ENCODE measurements at regions not wholly inside any gene's neighbourhood (a gene's known extent, or its start where the extent isn't known, plus 50 kb on each side); places are given as distances from the start of the nearest gene placed in this dataset.
A peak's percentile ranks its signal among the peaks of the same experiment; 100 is the strongest.

- Histone ChIP-seq H4K20me1 (ENCODE audit: control insufficient read depth, extremely low read depth, insufficient read depth, low read length) (no peaks in the 10 kb centered on the region), H3K9ac (ENCODE audit: insufficient read depth, low read length) (no peak overlapping the region), H2AFZ (ENCODE audit: low read length) (no peak overlapping the region), H3K9me3 (ENCODE audit: control insufficient read depth, insufficient read depth, low read depth, low read length) (no peaks in the 10 kb centered on the region), H3K4me1 (ENCODE audit: control insufficient read depth, extremely low read depth, insufficient read depth, low read length) (no peaks in the 10 kb centered on the region), H3K4me2 (ENCODE audit: extremely low read depth, insufficient read depth, low read length) (no peak overlapping the region), H3K4me3 (replicated peaks in 1 of 4; ENCODE audit: control extremely low read depth in 1 of 4, insufficient read depth in 1 of 4, low read depth in 3 of 4, low read length in 4 of 4) (no peak overlapping the region), H3K36me3 (ENCODE audit: control insufficient read depth, insufficient read depth, low read length) (no peaks in the 10 kb centered on the region), H3K27me3 (ENCODE audit: control insufficient read depth, insufficient read depth, low read length) (no peaks in the 10 kb centered on the region), H3K27ac (ENCODE audit: insufficient read depth, low read length) (no peak overlapping the region), H3K79me2 (ENCODE audit: control insufficient read depth, insufficient read depth, low read length) (no peaks in the 10 kb centered on the region)
- DNase-seq (ENCODE audit: low read depth in 2 of 2) = peak in 1 of 2 donors; percentile 59
- TF ChIP-seq CTCF (conservative IDR thresholded peaks at IDR 0.05 in 1 of 2, IDR thresholded peaks at IDR 0.05 in 1 of 2; ENCODE audit: low read depth in 1 of 2, low read length in 2 of 2) = no peak
- no peak for TF ChIP-seq EZH2 (IDR thresholded peaks at IDR 0.05; ENCODE audit: low read length, missing control alignments)
Observed at GRCh38 chr12:19755136-19755535, 315.8 kb downstream of the AEBP2 start.

GRCh38 chr12:19757317-19757877 is 318.1 kb downstream of the AEBP2 start:
- Histone ChIP-seq H3K27ac (ENCODE audit: insufficient read depth, low read length) (no peak overlapping the region), H3K9ac (ENCODE audit: insufficient read depth, low read length) (no peak overlapping the region), H3K9me3 (ENCODE audit: control insufficient read depth, insufficient read depth, low read depth, low read length) (no peaks in the 10 kb centered on the region), H2AFZ (ENCODE audit: low read length) (peak overlapping the region; percentile 40), H3K4me2 (ENCODE audit: extremely low read depth, insufficient read depth, low read length) (no peak overlapping the region), H3K4me1 (ENCODE audit: control insufficient read depth, extremely low read depth, insufficient read depth, low read length) (no peaks in the 10 kb centered on the region), H3K79me2 (ENCODE audit: control insufficient read depth, insufficient read depth, low read length) (no peaks in the 10 kb centered on the region), H4K20me1 (ENCODE audit: control insufficient read depth, extremely low read depth, insufficient read depth, low read length) (no peaks in the 10 kb centered on the region), H3K4me3 (replicated peaks in 1 of 4; ENCODE audit: control extremely low read depth in 1 of 4, insufficient read depth in 1 of 4, low read depth in 3 of 4, low read length in 4 of 4) (no peak overlapping the region), H3K27me3 (ENCODE audit: control insufficient read depth, insufficient read depth, low read length) (no peaks in the 10 kb centered on the region), H3K36me3 (ENCODE audit: control insufficient read depth, insufficient read depth, low read length) (no peaks in the 10 kb centered on the region)
- peak; percentile 66 to 70 for TF ChIP-seq CTCF (conservative IDR thresholded peaks at IDR 0.05 in 1 of 2, IDR thresholded peaks at IDR 0.05 in 1 of 2; ENCODE audit: low read depth in 1 of 2, low read length in 2 of 2)
- no peak for TF ChIP-seq EZH2 (IDR thresholded peaks at IDR 0.05; ENCODE audit: low read length, missing control alignments)
- peak; percentile 60 to 64 for DNase-seq (ENCODE audit: low read depth in 2 of 2)

- H3K9ac ChIP-seq (ENCODE audit: insufficient read depth, low read length) = no peak overlapping the region
- no peaks in the 10 kb centered on the region for H3K27me3 ChIP-seq (ENCODE audit: control insufficient read depth, insufficient read depth, low read length)
- no peak overlapping the region for H2AFZ ChIP-seq (ENCODE audit: low read length)
- H3K4me3 ChIP-seq (replicated peaks in 1 of 4; ENCODE audit: control extremely low read depth in 1 of 4, insufficient read depth in 1 of 4, low read depth in 3 of 4, low read length in 4 of 4) = no peak overlapping the region
- peak; percentile 49 to 92 for DNase-seq (ENCODE audit: low read depth in 2 of 2)
- no peak overlapping the region for H3K4me2 ChIP-seq (ENCODE audit: extremely low read depth, insufficient read depth, low read length)
- no peak overlapping the region for H3K27ac ChIP-seq (ENCODE audit: insufficient read depth, low read length)
- H3K79me2 ChIP-seq (ENCODE audit: control insufficient read depth, insufficient read depth, low read length) = no peaks in the 10 kb centered on the region
- TF ChIP-seq CTCF (conservative IDR thresholded peaks at IDR 0.05 in 1 of 2, IDR thresholded peaks at IDR 0.05 in 1 of 2; ENCODE audit: low read depth in 1 of 2, low read length in 2 of 2) = no peak
- no peak for TF ChIP-seq EZH2 (IDR thresholded peaks at IDR 0.05; ENCODE audit: low read length, missing control alignments)
- H3K36me3 ChIP-seq (ENCODE audit: control insufficient read depth, insufficient read depth, low read length) = no peaks in the 10 kb centered on the region
- no peaks in the 10 kb centered on the region for H3K4me1 ChIP-seq (ENCODE audit: control insufficient read depth, extremely low read depth, insufficient read depth, low read length)
- no peaks in the 10 kb centered on the region for H3K9me3 ChIP-seq (ENCODE audit: control insufficient read depth, insufficient read depth, low read depth, low read length)
- H4K20me1 ChIP-seq (ENCODE audit: control insufficient read depth, extremely low read depth, insufficient read depth, low read length) = no peaks in the 10 kb centered on the region
Observed at GRCh38 chr12:19759227-19759626, 319.9 kb downstream of the AEBP2 start.

All from fibroblast of lung (primary cell).